ENCODE measurements at regions not wholly inside any gene's neighbourhood (a gene's known extent, or its start where the extent isn't known, plus 50 kb on each side); places are given as distances from the start of the nearest gene placed in this dataset.

DNA sequence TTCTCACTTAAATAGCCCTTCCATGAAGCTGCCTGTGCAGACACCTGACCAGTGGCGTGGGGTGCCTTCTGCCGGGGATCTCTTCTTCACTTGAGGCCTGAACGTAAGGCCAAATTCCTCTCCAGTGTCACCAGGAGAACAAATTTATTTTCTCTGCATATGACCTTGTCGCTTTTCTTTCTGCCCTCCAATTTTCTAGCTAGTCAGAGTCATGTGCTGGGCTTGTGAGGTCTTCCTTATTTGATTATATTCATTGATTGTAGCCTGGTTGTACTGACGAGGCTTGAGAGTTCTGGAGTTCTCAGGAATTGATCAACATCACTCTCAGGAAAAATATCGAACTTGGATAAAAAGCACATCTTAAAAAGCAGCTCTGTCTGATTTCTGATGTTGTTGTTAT lies 255.7 kb downstream of the BUB3 start:
- no peak for DNase-seq (ENCODE audit: low spot score)

GRCh38 chr10:123413353-123413752 lies 252.8 kb upstream of the GPR26 start:
- no peak for DNase-seq (ENCODE audit: low spot score)

- DNase-seq (ENCODE audit: low spot score) = no peak
Measured at GRCh38 chr10:123415523-123415922, 250.6 kb upstream of the GPR26 start.

GRCh38 chr10:123417414-123417813 lies 248.7 kb upstream of the GPR26 start:
- DNase-seq (ENCODE audit: low spot score) = no peak

- no peak for DNase-seq (ENCODE audit: low spot score)
Measured at GRCh38 chr10:123421461-123421860, 244.7 kb upstream of the GPR26 start.

DNA sequence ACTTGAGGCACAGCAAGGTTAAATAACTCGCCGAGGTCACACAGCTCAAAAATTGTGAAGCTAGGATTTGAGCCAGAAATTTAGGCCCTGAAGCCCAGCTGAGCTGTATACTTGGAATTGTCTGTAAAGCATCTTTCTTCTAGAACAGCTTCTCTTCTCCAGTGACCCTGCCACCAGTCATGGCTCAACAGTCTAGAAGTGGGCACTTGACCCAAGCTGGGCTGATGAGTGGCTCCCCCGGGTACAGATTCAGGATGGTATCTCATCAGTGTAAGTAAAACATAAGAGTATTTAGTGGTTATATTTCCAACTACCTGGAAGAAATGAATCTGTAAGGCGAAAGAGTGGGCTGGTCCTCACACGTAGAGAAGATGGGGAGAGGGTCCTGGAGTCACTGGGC lies 243.9 kb upstream of the GPR26 start:
- DNase-seq (ENCODE audit: low spot score) = no peak

GRCh38 chr10:123424537-123424936 lies 241.6 kb upstream of the GPR26 start:
- no peak for DNase-seq (ENCODE audit: low spot score)

DNA sequence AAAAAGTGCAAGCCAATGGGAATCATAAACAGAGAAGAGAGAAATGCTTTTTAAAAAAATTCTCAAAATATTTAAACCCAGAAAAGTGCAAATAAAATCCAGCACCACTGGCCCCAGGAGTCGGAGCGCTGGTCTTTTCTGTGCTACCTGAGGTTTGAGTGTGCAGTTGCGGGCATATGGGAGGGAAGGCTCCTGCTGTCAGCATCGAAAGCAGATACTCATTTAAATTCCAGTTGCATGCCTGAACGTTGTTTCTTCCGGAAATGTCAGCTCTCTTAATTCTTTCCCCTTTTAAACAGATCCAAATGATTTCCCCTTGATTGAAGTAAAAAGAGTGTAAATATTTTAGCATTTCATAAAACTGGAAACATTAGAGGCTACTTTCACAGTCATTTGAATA lies 240.5 kb upstream of the GPR26 start:
- no peak for DNase-seq (ENCODE audit: low spot score)

DNA sequence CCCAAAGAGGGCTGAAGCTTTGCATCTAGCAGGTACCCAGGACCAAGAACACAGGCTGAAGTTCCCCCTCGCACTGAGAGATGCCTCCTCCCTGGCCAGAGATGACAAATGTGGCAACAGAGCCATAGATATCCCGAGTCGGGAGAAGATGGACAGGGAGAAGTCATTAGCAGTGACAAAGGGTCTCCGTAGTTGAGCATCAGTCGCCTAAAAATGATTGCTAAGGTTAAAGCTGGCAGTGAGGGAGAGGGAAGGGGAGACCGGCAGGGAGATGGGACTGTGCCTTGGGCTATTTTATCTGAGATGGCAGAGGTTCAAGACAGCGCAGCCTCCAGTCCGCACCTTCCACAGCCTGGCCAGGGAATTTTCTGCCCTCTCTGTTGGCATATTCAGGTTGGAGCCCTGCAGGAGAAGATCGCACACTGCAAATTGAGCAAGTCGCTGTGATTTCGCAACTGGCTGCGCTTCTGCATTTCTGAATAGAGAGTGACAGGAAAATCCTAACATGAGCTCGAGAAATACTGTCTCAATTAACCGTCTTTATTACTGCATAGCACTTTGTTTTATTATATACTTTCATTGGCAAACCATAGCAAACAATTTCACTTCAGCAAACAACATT lies 238.9 kb upstream of the GPR26 start:
- peak; percentile 54 for DNase-seq (ENCODE audit: low spot score)

DNA sequence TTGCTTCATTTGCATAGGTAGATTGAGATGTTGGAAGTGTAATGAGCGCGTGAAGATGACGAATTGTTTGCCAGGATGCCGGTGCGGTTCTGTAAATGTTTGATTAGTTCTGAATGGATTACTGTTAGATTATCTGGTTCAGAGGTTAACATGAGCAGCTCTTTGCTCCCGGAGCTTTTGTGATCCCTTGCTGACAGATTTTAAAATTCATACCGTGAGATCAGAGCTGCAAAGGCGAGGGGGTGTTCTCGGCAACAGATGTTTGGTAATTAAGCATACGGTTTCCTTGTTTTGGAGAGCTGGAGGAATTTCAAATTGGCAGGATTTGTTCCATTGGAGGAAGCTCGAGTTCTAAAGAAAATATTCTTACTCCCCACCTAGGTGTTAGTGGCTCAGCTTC lies 237.8 kb upstream of the GPR26 start:
- peak; percentile 23 for DNase-seq (ENCODE audit: low spot score)

- no peak for DNase-seq (ENCODE audit: low spot score)
Measured at GRCh38 chr10:123429706-123430221, 236.4 kb upstream of the GPR26 start.

GRCh38 chr10:123433539-123433938 lies 232.6 kb upstream of the GPR26 start:
- DNase-seq (ENCODE audit: low spot score) = no peak

DNA sequence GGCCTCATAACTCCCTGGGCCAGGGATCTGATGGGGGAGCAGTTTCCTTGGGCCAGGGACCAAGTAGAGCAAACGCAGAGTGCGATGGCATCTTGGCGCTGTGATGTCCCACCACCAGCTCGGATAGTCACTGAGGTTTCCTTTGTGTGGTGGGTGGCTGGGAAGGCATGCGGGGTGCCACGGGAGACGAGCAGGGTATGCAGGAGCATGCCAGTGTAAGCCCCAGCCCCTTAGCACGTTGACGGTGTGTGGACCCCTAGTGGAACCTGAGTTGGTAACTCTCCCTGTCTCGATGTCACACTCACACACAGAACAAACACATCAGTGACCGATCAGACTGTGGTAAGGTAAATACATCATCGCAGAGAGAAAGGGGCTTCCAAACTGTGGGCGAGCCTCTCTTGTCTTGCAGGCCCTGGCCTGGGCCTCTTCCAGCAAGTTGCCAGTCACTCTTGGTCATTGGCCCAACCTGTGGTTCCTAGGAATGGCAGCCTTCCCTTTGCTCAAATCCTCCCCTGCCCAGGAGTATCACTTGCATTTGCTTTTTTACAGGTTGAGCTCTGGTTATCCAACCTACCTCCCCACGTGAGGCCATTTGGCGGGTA lies 231.6 kb upstream of the GPR26 start:
- no peak for DNase-seq (ENCODE audit: low spot score)

- DNase-seq (ENCODE audit: low spot score) = no peak
Measured at GRCh38 chr10:123442901-123443300, 223.3 kb upstream of the GPR26 start.

- no peak for DNase-seq (ENCODE audit: low spot score)
Measured at GRCh38 chr10:123443924-123444323, 222.2 kb upstream of the GPR26 start.

DNA sequence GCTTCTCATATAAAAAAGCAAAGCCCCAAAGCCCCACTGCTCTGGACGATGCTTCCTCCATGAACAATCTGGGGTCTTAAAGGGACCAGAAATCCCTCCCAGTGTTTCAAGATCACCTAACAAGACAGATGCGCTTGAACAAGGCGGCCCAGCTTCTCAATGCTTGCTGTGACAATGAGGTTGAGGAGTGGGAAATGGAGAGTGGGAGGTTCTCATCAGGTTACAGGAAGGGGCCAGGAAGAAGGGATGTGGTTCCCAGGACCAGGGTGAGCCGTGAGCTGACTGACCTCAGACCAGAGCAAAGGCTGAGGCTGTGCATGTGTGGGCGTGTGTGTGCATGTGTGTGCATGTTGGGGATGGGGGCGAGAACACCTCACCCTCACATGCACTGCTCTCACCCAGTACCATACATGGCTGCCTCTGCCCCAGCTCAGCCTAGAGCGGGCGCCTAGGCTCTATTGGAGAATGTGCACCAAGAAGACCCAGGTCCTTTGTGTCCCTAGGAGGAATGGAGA lies 220.8 kb upstream of the GPR26 start:
- DNase-seq (ENCODE audit: low spot score) = no peak

DNA sequence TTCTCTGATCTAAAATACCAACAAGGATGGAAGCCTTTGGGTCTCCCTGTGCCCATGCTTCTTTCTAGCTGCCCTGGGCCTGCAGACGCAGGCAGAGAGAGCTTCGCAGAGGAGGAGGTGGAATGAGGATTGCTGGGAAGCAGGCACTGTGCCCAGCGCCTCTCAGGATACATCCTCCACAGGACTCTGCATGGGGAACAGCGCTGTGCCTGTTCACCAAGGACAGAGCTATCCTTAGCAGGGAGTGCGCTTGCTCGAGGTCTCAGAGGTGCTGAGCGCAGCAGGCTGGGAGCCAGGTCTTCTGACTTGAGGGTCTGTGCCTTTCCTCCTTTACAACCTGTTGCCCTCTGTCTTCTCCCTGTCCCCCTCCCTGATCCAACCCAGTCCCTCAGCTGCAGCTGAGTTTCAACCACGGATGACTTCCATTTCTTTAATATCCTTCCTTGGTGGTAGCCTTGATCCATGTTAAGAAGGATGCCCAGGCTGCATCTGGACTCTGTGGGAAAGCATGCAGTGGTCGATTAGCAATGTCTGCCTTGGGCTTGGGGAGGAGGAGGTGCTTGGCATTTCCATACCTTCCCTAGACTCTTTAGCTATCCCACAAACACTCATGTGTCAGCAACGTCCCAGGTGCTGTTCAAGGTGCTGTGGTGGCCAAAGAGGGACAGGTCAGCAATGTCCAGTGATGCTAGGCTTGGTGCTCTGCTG lies 219.6 kb upstream of the GPR26 start:
- no peak for DNase-seq (ENCODE audit: low spot score)

- DNase-seq (ENCODE audit: low spot score) = no peak
Measured at GRCh38 chr10:123449234-123449962, 216.8 kb upstream of the GPR26 start.

- no peak for DNase-seq (ENCODE audit: low spot score)
Measured at GRCh38 chr10:123450956-123451605, 215.1 kb upstream of the GPR26 start.

DNA sequence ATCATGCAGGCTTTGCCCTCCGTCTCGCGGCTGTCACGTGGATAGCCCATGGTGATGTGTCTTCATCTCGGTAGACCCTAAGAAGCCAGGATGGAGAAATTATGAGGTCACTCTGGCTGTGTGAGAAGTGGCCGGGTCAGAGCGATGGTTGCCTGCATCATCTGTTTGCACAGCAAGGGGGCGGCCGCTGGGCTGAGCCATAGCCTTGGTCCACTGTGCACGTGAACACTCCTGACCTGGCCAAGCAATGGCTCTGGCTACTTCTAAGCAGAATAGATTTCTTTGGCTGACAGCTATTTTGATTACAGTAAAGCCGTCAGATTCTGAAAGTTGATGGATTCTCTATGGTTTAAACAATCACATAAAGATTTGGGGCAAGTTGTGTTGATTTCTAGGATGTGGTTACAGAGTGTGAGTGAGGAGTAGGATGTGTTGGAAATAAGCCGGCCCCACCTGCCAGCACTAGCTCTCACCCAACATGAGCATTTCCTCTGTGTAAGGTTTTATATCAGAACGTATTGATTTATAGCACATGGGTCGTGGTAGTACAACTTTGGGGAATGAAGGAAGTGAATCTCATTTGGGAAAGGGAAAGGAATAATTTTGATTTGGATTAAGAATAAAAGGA lies 214.4 kb upstream of the GPR26 start:
- peak; percentile 62 for DNase-seq (ENCODE audit: low spot score)

DNA sequence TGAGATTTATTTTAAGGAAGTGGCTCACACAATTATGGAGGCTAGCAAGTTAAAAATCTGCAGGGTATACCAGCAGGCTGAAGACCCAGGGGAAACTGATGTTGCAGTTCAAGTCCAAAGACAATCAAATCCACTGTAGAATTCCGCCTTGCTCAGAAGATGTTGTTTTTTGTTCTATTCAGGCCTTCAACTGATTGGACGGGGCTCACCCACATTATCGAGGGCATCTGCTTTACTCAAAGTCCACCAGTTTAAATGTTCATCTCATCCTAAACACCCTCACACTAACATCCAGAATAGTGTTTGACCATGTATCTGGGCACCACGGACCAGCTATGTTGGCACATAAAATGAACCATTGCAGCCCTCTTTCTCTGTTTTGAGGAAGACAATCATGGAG lies 211.2 kb upstream of the GPR26 start:
- no peak for DNase-seq (ENCODE audit: low spot score)
